Esophagus squamous epithelium (tissue), 4 donors: ENCODE measurements at regions not wholly inside any gene's neighbourhood (a gene's known extent, or its start where the extent isn't known, plus 50 kb on each side); places are given as distances from the start of the nearest gene placed in this dataset.

Experiments
- CTCF ChIP-seq, 6 experiments: fragments of 450-650 bp in 4 of 6; fragments of 200-600 bp in 2 of 6; sonication (generic) in 2 of 6; IDR thresholded peaks; one replicate each; pipeline ENCODE4 v1.5.1; 2016 to 2019; ENCODE audit warnings: antibody characterized with exemption in 6 of 6, mild to moderate bottlenecking in 4 of 6, moderate library complexity in 4 of 6
- POLR2A ChIP-seq, 4 donors: fragments of 450-650 bp; IDR thresholded peaks; one replicate each; pipeline ENCODE4 v1.6.1; 2017; ENCODE audit warnings: antibody characterized with exemption in 4 of 4, mild to moderate bottlenecking in 4 of 4, moderate library complexity in 3 of 4

- no peak for TF ChIP-seq POLR2A (IDR thresholded peaks at IDR 0.05)
- no peak for TF ChIP-seq CTCF (IDR thresholded peaks at IDR 0.05)
These were observed 60.1 kb upstream of the SPRED1 start for GRCh38 chr15:38192496-38192895.
